OCI-LY1 (cell line): ENCODE measurements at regions not wholly inside any gene's neighbourhood (a gene's known extent, or its start where the extent isn't known, plus 50 kb on each side); places are given as distances from the start of the nearest gene placed in this dataset.

Experiments used
- H2AFZ ChIP-seq: fragments of 200-600 bp; sonication (generic), shearing (Covaris generic); 2 replicates; pipeline ENCODE4 v1.6.0; 2014; ENCODE audit warnings: antibody characterized with exemption, mild to moderate bottlenecking, low read length
- H3F3A ChIP-seq: fragments of 200-600 bp; sonication (generic), shearing (Covaris generic); 2 replicates; pipeline ENCODE4 v1.6.0; 2014; ENCODE audit warnings: mild to moderate bottlenecking, antibody characterized with exemption, low read length, moderate library complexity; ENCODE audit not compliant: insufficient read depth
- H3K27ac ChIP-seq: fragments of 200-600 bp; sonication (generic); 2 replicates; pipeline ENCODE4 v1.5.1; 2014; ENCODE audit warnings: low read length, mixed run types, mild to moderate bottlenecking, low read depth; ENCODE audit not compliant: poor library complexity, severe bottlenecking
- H3K27me3 ChIP-seq: fragments of 200-600 bp; sonication (generic); 2 replicates; pipeline ENCODE4 v1.6.0; 2014; ENCODE audit warnings: antibody characterized with exemption, mild to moderate bottlenecking, low read length, moderate library complexity; ENCODE audit not compliant: insufficient read depth
- H3K36me3 ChIP-seq: fragments of 200-600 bp; sonication (generic); 2 replicates; pipeline ENCODE4 v1.6.1; 2014; ENCODE audit warnings: mild to moderate bottlenecking, antibody characterized with exemption, low read length, moderate library complexity, mixed read lengths; ENCODE audit not compliant: insufficient read depth
- H3K4me1 ChIP-seq: fragments of 200-600 bp; sonication (generic); 2 replicates; pipeline ENCODE4 v1.5.1; 2014; ENCODE audit warnings: mild to moderate bottlenecking, low read length, moderate library complexity; ENCODE audit not compliant: insufficient read depth, severe bottlenecking
- H3K4me2 ChIP-seq: fragments of 200-600 bp; sonication (generic), shearing (Covaris generic); 2 replicates; pipeline ENCODE4 v1.6.1; 2014; ENCODE audit warnings: low read length
- H3K4me3 ChIP-seq: fragments of 200-600 bp; sonication (generic); 2 replicates; pipeline ENCODE4 v1.5.1; 2014; ENCODE audit warnings: low read length, low read depth, mild to moderate bottlenecking, mixed read lengths; ENCODE audit not compliant: poor library complexity, severe bottlenecking
- H3K79me2 ChIP-seq: fragments of 200-600 bp; shearing (Covaris generic); 2 replicates; pipeline ENCODE4 v1.6.1; 2016; ENCODE audit warnings: mixed run types, low read length, mixed read lengths; ENCODE audit not compliant: insufficient read depth
- H3K9ac ChIP-seq: fragments of 200-600 bp; sonication (generic), shearing (Covaris generic); 2 replicates; pipeline ENCODE4 v1.6.1; 2014; ENCODE audit warnings: mild to moderate bottlenecking, low read length, mixed read lengths
- H3K9me2 ChIP-seq: fragments of 200-600 bp; sonication (generic), shearing (Covaris generic); 2 replicates; pipeline ENCODE4 v1.6.1; 2014; ENCODE audit warnings: low read depth, mild to moderate bottlenecking, low read length, mixed read lengths
- H3K9me3 ChIP-seq: fragments of 200-600 bp; shearing (Covaris generic); 2 replicates; pipeline ENCODE4 v1.6.1; 2014; ENCODE audit warnings: low read length, mixed read lengths
- H4K20me1 ChIP-seq: fragments of 200-600 bp; sonication (generic), shearing (Covaris generic); 2 replicates; pipeline ENCODE4 v1.6.0; 2016; ENCODE audit warnings: mild to moderate bottlenecking, low read length; ENCODE audit not compliant: insufficient read depth
- CTCF ChIP-seq: fragments of 200-600 bp; sonication (generic), shearing (Covaris generic); IDR thresholded peaks from 2 replicates; pipeline ENCODE4 v1.5.1; 2017; ENCODE audit warnings: mild to moderate bottlenecking, antibody characterized with exemption, low read length, moderate library complexity, mixed read lengths
- EZH2 ChIP-seq: fragments of 200-600 bp; sonication (generic), shearing (Covaris generic); IDR thresholded peaks from 2 replicates; pipeline ENCODE4 v1.8.0; 2017; ENCODE audit warnings: borderline replicate concordance, mixed run types, mild to moderate bottlenecking, antibody characterized with exemption, low read length, moderate library complexity, mixed read lengths

GRCh38 chr9:11821306-11821975 is 871.7 kb upstream of the TYRP1 start:
- Histone ChIP-seq H3K27me3 (no peaks in the 10 kb centered on the region), H3K4me3 (no peak overlapping the region), H4K20me1 (no peaks in the 10 kb centered on the region), H3K36me3 (no peaks in the 10 kb centered on the region), H3F3A (no peaks in the 10 kb centered on the region), H3K9me3 (no peaks in the 10 kb centered on the region), H3K4me2 (no peak overlapping the region), H2AFZ (no peak overlapping the region), H3K9me2 (no peaks in the 10 kb centered on the region), H3K4me1 (no peaks in the 10 kb centered on the region), H3K79me2 (no peaks in the 10 kb centered on the region), H3K27ac (no peak overlapping the region), H3K9ac (no peak overlapping the region)
- TF ChIP-seq EZH2: no peak
- TF ChIP-seq CTCF: no peak

DNA sequence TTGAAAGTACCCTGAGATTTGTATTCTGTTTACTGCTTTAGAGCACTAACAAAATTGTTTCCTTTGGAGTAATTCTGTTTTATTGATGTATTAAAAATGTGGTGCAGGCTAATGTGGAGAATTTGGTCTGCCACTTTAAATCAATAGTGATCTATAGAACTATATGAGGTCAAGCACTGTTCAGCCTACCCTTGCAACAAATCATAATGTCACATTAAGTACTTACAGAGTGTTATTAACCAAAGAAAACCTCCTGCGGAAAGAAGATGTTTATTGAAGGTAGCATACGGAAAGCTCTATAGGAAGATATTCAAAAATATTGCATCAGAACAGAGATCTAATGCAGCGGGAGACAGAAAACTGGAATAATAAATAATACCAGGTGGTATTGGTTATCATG is 865.0 kb upstream of the TYRP1 start:
- TF ChIP-seq EZH2 (no peak), CTCF (no peak)
- Histone ChIP-seq H3K4me2 (no peak overlapping the region), H3K4me3 (no peak overlapping the region), H3K9ac (no peak overlapping the region), H3K27ac (no peak overlapping the region), H3K79me2 (no peaks in the 10 kb centered on the region), H3F3A (no peaks in the 10 kb centered on the region), H2AFZ (no peak overlapping the region), H4K20me1 (no peaks in the 10 kb centered on the region), H3K36me3 (no peaks in the 10 kb centered on the region), H3K9me3 (no peaks in the 10 kb centered on the region), H3K27me3 (no peaks in the 10 kb centered on the region), H3K4me1 (no peaks in the 10 kb centered on the region), H3K9me2 (no peaks in the 10 kb centered on the region)

DNA sequence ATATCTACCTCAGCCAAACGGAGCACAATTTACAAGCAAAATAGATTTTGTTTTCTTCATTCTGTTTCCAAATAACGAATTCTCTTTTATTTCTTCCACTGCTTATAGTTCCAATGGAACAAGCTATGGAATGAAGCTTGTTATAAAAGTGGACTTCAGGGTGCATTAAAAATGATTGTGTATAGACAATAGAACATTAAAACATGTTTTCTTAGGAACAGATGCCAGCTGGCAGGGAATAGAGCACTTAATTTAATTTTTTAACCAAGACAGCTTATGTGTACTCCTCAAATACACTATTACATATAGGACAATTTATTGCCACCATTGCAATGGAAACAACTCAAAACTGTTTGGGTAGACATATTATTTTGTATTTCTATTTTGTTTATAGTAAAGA is 860.1 kb upstream of the TYRP1 start:
- no peaks in the 10 kb centered on the region for H4K20me1 ChIP-seq
- TF ChIP-seq CTCF (no peak), EZH2 (no peak)

More for the DNA sequence above, 860.1 kb upstream of the TYRP1 start:
- H3K79me2 ChIP-seq: no peaks in the 10 kb centered on the region
- no peak overlapping the region for H3K4me3 ChIP-seq
- no peaks in the 10 kb centered on the region for H3K9me2 ChIP-seq
- H3K4me1 ChIP-seq: no peaks in the 10 kb centered on the region
- H3K9me3 ChIP-seq: peaks cover 3% of the 10 kb centered on the region; the same call in 1 of the 2 replicates
- no peaks in the 10 kb centered on the region for H3K27me3 ChIP-seq
- H2AFZ ChIP-seq: no peak overlapping the region
- H3K27ac ChIP-seq: no peak overlapping the region
- H3F3A ChIP-seq: no peaks in the 10 kb centered on the region
- H3K9ac ChIP-seq: no peak overlapping the region
- H3K4me2 ChIP-seq: no peak overlapping the region
- H3K36me3 ChIP-seq: no peaks in the 10 kb centered on the region
